Hepatocyte (in vitro differentiated cells): ENCODE measurements at regions not wholly inside any gene's neighbourhood (a gene's known extent, or its start where the extent isn't known, plus 50 kb on each side); places are given as distances from the start of the nearest gene placed in this dataset.
"Not testable (repeated sequence)": the region's sequence is repeated elsewhere in the genome, so short reads cannot be mapped to it uniquely, and the experiment has no call there.

Source experiments
- DNase-seq: peaks from one replicate; pipeline ENCODE4 v3.0.0-alpha.2; 2016; ENCODE audit warnings: low spot score
- H2AFZ ChIP-seq: fragments of 200-600 bp; sonication (generic); 2 replicates; pipeline ENCODE4 v1.6.0; 2016; ENCODE audit warnings: antibody characterized with exemption, mild to moderate bottlenecking
- H3K27ac ChIP-seq: fragments of 200-600 bp; sonication (generic); 2 replicates; pipeline ENCODE4 v1.5.1; 2016; ENCODE audit warnings: mild to moderate bottlenecking
- H3K27me3 ChIP-seq: fragments of 200-600 bp; sonication (generic); 2 replicates; pipeline ENCODE4 v1.6.1; 2016
- H3K36me3 ChIP-seq: fragments of 200-600 bp; sonication (generic); replicated peaks from 2 replicates; pipeline ENCODE4 v1.5.1; 2016; ENCODE audit warnings: low read depth; ENCODE audit not compliant: insufficient read depth
- H3K4me1 ChIP-seq: fragments of 200-600 bp; sonication (generic); 2 replicates; pipeline ENCODE4 v1.5.1; 2016; ENCODE audit warnings: mild to moderate bottlenecking, moderate library complexity; ENCODE audit not compliant: insufficient read depth
- H3K4me2 ChIP-seq: fragments of 200-600 bp; sonication (generic); 2 replicates; pipeline ENCODE4 v1.6.0; 2016
- H3K4me3 ChIP-seq: fragments of 200-600 bp; sonication (generic); 2 replicates; pipeline ENCODE4 v1.5.1; 2016; ENCODE audit warnings: mild to moderate bottlenecking
- H3K79me2 ChIP-seq: fragments of 200-600 bp; sonication (generic); 2 replicates; pipeline ENCODE4 v1.6.0; 2017; ENCODE audit warnings: mild to moderate bottlenecking
- H3K9me2 ChIP-seq: fragments of 200-600 bp; sonication (generic); replicated peaks from 2 replicates; pipeline ENCODE4 v1.6.0; 2017; ENCODE audit warnings: mild to moderate bottlenecking; ENCODE audit not compliant: insufficient read depth
- H3K9me3 ChIP-seq: fragments of 200-600 bp; sonication (generic); 2 replicates; pipeline ENCODE4 v1.5.1; 2016; ENCODE audit warnings: low read depth, mild to moderate bottlenecking
- H4K20me1 ChIP-seq: fragments of 200-600 bp; sonication (generic); 2 replicates; pipeline ENCODE4 v1.6.0; 2016; ENCODE audit warnings: mild to moderate bottlenecking; ENCODE audit not compliant: insufficient read depth, poor library complexity, severe bottlenecking
- CTCF ChIP-seq: fragments of 200-600 bp; sonication (generic); IDR thresholded peaks from 2 replicates; pipeline ENCODE4 v1.5.1; 2016; ENCODE audit warnings: antibody characterized with exemption, mild to moderate bottlenecking; ENCODE audit not compliant: poor library complexity
- EZH2 ChIP-seq: fragments of 200-600 bp; sonication (generic); IDR thresholded peaks from 2 replicates; pipeline ENCODE4 v1.6.1; 2016; ENCODE audit warnings: antibody characterized with exemption, mild to moderate bottlenecking, borderline replicate concordance
- EZH2phosphoT487 ChIP-seq: fragments of 200-600 bp; sonication (generic); IDR thresholded peaks from one replicate; pipeline ENCODE4 v1.6.1; 2018; ENCODE audit warnings: antibody characterized with exemption, mild to moderate bottlenecking, low read depth, moderate library complexity; ENCODE audit not compliant: unreplicated experiment, severe bottlenecking
- WGBS: methylation state at CpG from one replicate; pipeline ENCODE4 v1.1.6; 2016; ENCODE audit warnings: low lambda C conversion rate; ENCODE audit errors: missing lambda C conversion rate; 5-methylcytosine and 5-hydroxymethylcytosine counted together

DNA sequence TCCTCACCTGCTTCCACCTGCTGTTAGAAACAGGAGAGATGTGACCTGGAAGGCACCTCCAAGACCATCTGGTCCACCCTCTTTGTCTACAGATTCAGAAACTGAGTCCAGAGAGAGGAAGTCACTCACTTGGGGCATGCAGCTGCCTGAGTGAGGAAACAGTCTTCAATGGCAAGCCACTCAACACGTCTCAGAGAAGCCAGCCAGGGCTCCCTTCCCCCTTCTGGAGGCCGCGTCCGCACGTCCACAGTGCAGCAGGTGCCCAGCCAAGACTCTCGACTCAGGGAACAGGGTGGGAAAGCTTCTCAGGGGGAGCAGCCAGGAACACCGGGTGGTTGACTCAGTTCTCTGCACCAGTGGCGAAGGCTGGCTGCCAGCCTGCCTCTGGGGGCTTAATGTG is 201.7 kb downstream of the BCL11A start:
- H3K9me3 ChIP-seq: no peaks in the 10 kb centered on the region
- no peak for DNase-seq
- no peaks in the 10 kb centered on the region for H3K36me3 ChIP-seq
- H3K79me2 ChIP-seq: no peaks in the 10 kb centered on the region
- no peak for TF ChIP-seq EZH2phosphoT487
- TF ChIP-seq CTCF: no peak
- no peak for TF ChIP-seq EZH2
- H3K27ac ChIP-seq: no peak overlapping the region
- H3K9me2 ChIP-seq: no peaks in the 10 kb centered on the region
- no peaks in the 10 kb centered on the region for H3K4me1 ChIP-seq
- no peak overlapping the region for H3K4me3 ChIP-seq
- WGBS: 93% methylated on average over 8 of the region's 8 CpGs
- H3K27me3 ChIP-seq: no peaks in the 10 kb centered on the region
- no peak overlapping the region for H2AFZ ChIP-seq
- H4K20me1 ChIP-seq: no peaks in the 10 kb centered on the region
- no peak overlapping the region for H3K4me2 ChIP-seq

DNA sequence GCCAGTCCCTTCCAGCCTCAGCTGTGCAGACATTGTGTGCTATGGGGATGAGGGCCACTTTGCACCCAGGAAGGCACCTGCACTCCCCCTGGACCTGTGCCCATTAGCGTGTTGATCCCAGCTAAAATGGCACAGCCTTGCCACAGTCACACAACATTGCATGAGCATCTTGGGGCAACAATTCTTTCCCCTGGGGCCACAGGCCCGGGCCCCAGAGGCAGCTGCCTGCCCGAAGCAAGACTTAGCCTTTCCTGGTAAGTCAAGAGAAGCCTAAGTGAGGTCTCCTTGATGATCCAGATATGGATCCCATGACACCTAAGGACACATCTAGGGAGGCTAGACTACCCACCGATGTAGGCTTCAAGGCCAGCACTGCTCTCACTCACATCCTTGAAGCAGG is 202.1 kb downstream of the BCL11A start:
- H3K36me3 ChIP-seq: no peaks in the 10 kb centered on the region
- H4K20me1 ChIP-seq: no peaks in the 10 kb centered on the region
- no peaks in the 10 kb centered on the region for H3K4me1 ChIP-seq
- DNase-seq: no peak
- H2AFZ ChIP-seq: no peak overlapping the region
- H3K4me2 ChIP-seq: no peak overlapping the region
- 100% methylated on average over 4 of the region's 4 CpGs for WGBS
- H3K79me2 ChIP-seq: no peaks in the 10 kb centered on the region
- TF ChIP-seq EZH2: no peak
- no peak for TF ChIP-seq CTCF
- H3K9me2 ChIP-seq: no peaks in the 10 kb centered on the region
- no peak overlapping the region for H3K4me3 ChIP-seq
- no peaks in the 10 kb centered on the region for H3K27me3 ChIP-seq
- H3K27ac ChIP-seq: no peak overlapping the region
- H3K9me3 ChIP-seq: no peaks in the 10 kb centered on the region

DNA sequence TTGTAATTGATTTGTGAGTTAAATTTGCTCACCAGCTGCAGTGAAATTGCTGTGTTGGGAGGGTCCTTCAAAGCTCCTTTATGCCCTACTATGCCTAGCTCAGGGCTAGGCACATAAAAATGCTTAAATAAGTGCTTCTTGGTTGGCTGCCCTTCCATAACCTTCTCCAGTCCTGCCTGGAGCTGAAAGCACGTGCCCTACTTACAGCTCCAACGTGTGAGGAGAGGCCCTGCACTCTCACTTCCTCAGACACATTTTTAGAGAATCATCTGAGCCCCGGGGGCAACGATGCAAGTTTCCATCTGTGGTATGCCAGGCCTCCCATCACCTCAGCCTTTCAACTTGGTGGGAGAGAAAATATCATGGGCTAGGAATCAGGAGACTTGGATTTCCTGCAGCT is 202.7 kb downstream of the BCL11A start:
- H3K36me3 ChIP-seq: no peaks in the 10 kb centered on the region
- no peaks in the 10 kb centered on the region for H3K9me3 ChIP-seq
- no peaks in the 10 kb centered on the region for H3K79me2 ChIP-seq
- no peak overlapping the region for H3K27ac ChIP-seq
- H3K4me3 ChIP-seq: no peak overlapping the region
- no peak for DNase-seq
- H3K9me2 ChIP-seq: no peaks in the 10 kb centered on the region
- no peaks in the 10 kb centered on the region for H3K4me1 ChIP-seq
- H3K4me2 ChIP-seq: no peak overlapping the region
- TF ChIP-seq CTCF (no peak), EZH2phosphoT487 (no peak), EZH2 (no peak)
- WGBS: 67% methylated on average over 4 of the region's 4 CpGs
- H3K27me3 ChIP-seq: no peaks in the 10 kb centered on the region
- H4K20me1 ChIP-seq: no peaks in the 10 kb centered on the region
- no peak overlapping the region for H2AFZ ChIP-seq

- Histone ChIP-seq H3K9me3 (no peaks in the 10 kb centered on the region), H3K4me3 (no peak overlapping the region), H3K79me2 (no peaks in the 10 kb centered on the region), H3K4me2 (no peak overlapping the region), H3K36me3 (no peaks in the 10 kb centered on the region), H3K9me2 (no peaks in the 10 kb centered on the region), H3K27ac (no peak overlapping the region), H3K4me1 (no peaks in the 10 kb centered on the region), H2AFZ (no peak overlapping the region), H4K20me1 (no peaks in the 10 kb centered on the region), H3K27me3 (no peaks in the 10 kb centered on the region)
- DNase-seq: no peak
- TF ChIP-seq EZH2phosphoT487 (no peak), EZH2 (no peak)
- WGBS: 65% methylated on average over 5 of the region's 5 CpGs
These were observed 205.7 kb downstream of the BCL11A start for GRCh38 chr2:60347781-60348180.

GRCh38 chr2:60342491-60342890 is 211.0 kb downstream of the BCL11A start:
- not testable (repeated sequence) for H3K9me3 ChIP-seq, H3K27me3 ChIP-seq, H3K4me2 ChIP-seq, H3K79me2 ChIP-seq, H3K4me1 ChIP-seq, H4K20me1 ChIP-seq, DNase-seq, H3K9me2 ChIP-seq, H3K27ac ChIP-seq, H3K4me3 ChIP-seq, H3K36me3 ChIP-seq, H2AFZ ChIP-seq
- 97% methylated on average over 4 of the region's 4 CpGs for WGBS
